Muscle of leg (tissue), 3 donors: ENCODE measurements at regions not wholly inside any gene's neighbourhood (a gene's known extent, or its start where the extent isn't known, plus 50 kb on each side); places are given as distances from the start of the nearest gene placed in this dataset.
A peak's percentile ranks its signal among the peaks of the same experiment; 100 is the strongest.

Experiments used
- DNase-seq: peaks from one replicate; pipeline ENCODE4 v3.0.0; 2013
- H3K27ac ChIP-seq: one replicate; pipeline ENCODE4 v1.5.1; 2013; ENCODE audit warnings: mild to moderate bottlenecking, low read length, control low read depth
- H3K27me3 ChIP-seq: one replicate; pipeline ENCODE4 v1.6.1; 2013; ENCODE audit warnings: low read length; ENCODE audit not compliant: control insufficient read depth, insufficient read depth
- H3K36me3 ChIP-seq: one replicate; pipeline ENCODE4 v1.6.1; 2013; ENCODE audit warnings: low read length; ENCODE audit not compliant: control insufficient read depth, insufficient read depth
- H3K4me1 ChIP-seq: one replicate; pipeline ENCODE4 v1.6.1; 2013; ENCODE audit warnings: low read length; ENCODE audit not compliant: control insufficient read depth, insufficient read depth
- H3K4me3 ChIP-seq: one replicate; pipeline ENCODE4 v1.5.1; 2013; ENCODE audit warnings: low read length, control low read depth
- H3K9me3 ChIP-seq: replicated peaks from 2 replicates; pipeline ENCODE4 v1.6.1; 2013; ENCODE audit warnings: low read depth, low read length; ENCODE audit not compliant: control insufficient read depth
- WGBS: methylation state at CpG from one replicate; pipeline ENCODE4 v1.1.5; 2013; ENCODE audit warnings: missing lambda C conversion rate; ENCODE audit not compliant: insufficient coverage; 5-methylcytosine and 5-hydroxymethylcytosine counted together

GRCh38 chr5:39560726-39561125 lies 135.9 kb upstream of the DAB2 start:
- no peaks in the 10 kb centered on the region for H3K9me3 ChIP-seq
- no peak overlapping the region for H3K27ac ChIP-seq
- no peaks in the 10 kb centered on the region for H3K27me3 ChIP-seq
- H3K36me3 ChIP-seq = no peaks in the 10 kb centered on the region
- H3K4me1 ChIP-seq = no peaks in the 10 kb centered on the region
- no peak for DNase-seq
- WGBS = no CpG with 5 or more reads among the region's 2 CpGs
- no peak overlapping the region for H3K4me3 ChIP-seq

GRCh38 chr5:39559923-39560322 lies 135.1 kb upstream of the DAB2 start:
- Histone ChIP-seq H3K36me3 (no peaks in the 10 kb centered on the region), H3K27ac (no peak overlapping the region), H3K4me1 (no peaks in the 10 kb centered on the region), H3K9me3 (no peaks in the 10 kb centered on the region), H3K27me3 (no peaks in the 10 kb centered on the region), H3K4me3 (no peak overlapping the region)
- no peak for DNase-seq
- WGBS = 15% methylated on average over 1 of the region's 2 CpGs

DNA sequence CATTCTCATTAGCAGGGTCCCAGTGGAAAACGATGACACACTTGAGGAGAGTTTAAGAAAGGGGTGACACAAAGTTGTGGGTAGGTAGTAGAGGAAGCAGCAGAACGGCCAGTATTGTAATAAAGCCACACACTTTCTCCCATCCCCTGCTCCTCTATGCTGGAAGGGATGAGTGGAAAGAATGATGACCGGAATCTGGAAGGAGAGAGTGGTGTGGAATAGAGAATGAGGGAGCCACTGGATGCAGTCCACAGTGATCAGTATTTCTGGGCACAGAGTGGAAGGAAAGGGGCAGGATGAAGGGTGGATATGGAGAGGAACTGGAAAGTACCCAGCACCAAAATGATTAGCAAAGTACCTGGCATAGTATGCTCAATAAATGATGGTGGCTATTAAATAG lies 133.8 kb upstream of the DAB2 start:
- no peaks in the 10 kb centered on the region for H3K4me1 ChIP-seq
- 40% methylated on average over 1 of the region's 3 CpGs for WGBS

DNA sequence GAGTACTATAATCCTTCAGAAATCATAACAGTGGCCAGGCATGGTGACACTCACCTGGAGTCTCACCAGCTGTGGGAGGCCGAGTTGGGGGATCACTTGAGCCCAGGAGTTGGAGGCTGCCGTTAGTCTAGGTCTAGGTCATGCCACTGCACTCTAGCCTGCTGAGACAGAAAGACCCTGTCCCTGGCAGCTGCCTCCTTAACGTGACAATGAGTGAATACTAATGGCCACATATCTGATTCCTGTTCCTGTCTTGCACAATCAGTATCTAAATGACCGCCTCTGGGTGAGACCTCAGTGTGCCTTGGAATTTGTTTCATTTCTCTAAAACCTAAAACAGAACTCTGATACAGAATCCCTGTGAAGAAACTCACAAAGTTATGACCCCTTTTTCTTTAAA lies 131.0 kb upstream of the DAB2 start:
- Histone ChIP-seq H3K36me3 (no peaks in the 10 kb centered on the region), H3K27me3 (no peaks in the 10 kb centered on the region), H3K4me1 (no peaks in the 10 kb centered on the region), H3K4me3 (no peak overlapping the region), H3K27ac (no peak overlapping the region), H3K9me3 (no peaks in the 10 kb centered on the region)
- no peak for DNase-seq
- 71% methylated on average over 4 of the region's 4 CpGs for WGBS

More for the DNA sequence above, 133.8 kb upstream of the DAB2 start:
- H3K36me3 ChIP-seq = no peaks in the 10 kb centered on the region
- H3K4me3 ChIP-seq = no peak overlapping the region
- no peak overlapping the region for H3K27ac ChIP-seq
- H3K9me3 ChIP-seq = no peaks in the 10 kb centered on the region
- no peaks in the 10 kb centered on the region for H3K27me3 ChIP-seq
- DNase-seq = peak; percentile 79

DNA sequence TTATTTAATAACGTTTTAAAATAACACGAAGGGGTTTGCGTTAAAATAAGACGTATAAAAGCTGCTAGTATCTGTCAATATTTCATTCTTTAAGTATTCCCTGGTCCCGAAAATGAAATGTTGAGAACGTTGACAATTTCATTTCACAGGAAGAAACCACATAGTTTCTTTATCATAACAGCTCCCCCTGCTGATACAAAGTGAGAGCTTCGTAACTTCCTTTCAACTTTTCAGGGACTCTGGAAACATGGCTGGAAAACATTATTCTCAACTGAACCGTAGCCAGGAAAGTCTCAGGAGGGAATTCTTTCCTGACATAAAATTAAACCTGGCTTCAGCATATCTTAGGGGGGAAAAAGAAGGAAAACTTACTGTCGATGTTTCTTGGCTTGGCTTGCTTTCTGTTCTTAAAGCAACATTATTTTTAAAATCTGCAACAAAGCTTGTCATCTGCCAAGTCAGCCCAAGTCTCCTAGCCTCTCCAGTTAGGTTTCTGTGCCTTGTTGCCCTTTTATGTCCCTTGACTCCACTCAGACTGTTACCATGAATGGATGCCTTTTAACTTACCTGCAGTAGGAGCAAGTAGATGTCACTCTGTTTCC lies 122.9 kb upstream of the DAB2 start:
- 0% methylated on average over 2 of the region's 9 CpGs for WGBS
- H3K4me3 ChIP-seq = no peak overlapping the region
- peak overlapping the region; percentile 18 for H3K27ac ChIP-seq
- no peaks in the 10 kb centered on the region for H3K36me3 ChIP-seq
- peaks cover 11% of the 10 kb centered on the region for H3K4me1 ChIP-seq
- H3K27me3 ChIP-seq = no peaks in the 10 kb centered on the region
- peak; percentile 99 for DNase-seq
- no peaks in the 10 kb centered on the region for H3K9me3 ChIP-seq

GRCh38 chr5:39544941-39545340 lies 120.2 kb upstream of the DAB2 start:
- no peaks in the 10 kb centered on the region for H3K36me3 ChIP-seq
- no CpG with 5 or more reads among the region's 3 CpGs for WGBS
- peak overlapping the region; percentile 11 for H3K27ac ChIP-seq
- DNase-seq = peak; percentile 68
- H3K27me3 ChIP-seq = no peaks in the 10 kb centered on the region
- H3K4me3 ChIP-seq = no peak overlapping the region
- H3K4me1 ChIP-seq = peaks cover 11% of the 10 kb centered on the region
- no peaks in the 10 kb centered on the region for H3K9me3 ChIP-seq

DNA sequence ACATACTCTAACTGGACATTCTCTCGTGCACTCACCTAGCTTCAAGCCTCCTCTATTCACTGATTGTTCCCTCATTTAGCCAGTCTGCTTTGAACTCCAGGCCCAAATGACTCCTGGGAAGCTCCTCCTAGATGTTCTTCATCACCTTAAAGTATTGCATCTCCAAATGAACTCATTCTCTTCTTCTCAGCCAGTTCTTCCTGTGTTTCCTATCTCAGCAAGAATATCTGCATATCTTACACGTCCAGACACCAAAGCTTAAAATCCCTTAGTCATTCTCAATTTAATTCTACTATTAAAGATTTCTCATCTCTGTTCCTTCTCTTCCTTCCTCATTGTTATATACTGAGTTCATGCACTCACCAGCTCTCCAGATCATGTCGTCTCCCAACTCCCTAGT lies 118.6 kb upstream of the DAB2 start:
- no peak for DNase-seq
- H3K4me1 ChIP-seq = peaks cover 8% of the 10 kb centered on the region
- peak overlapping the region; percentile 74 for H3K27ac ChIP-seq
- H3K9me3 ChIP-seq = no peaks in the 10 kb centered on the region
- WGBS = 53% methylated on average over 2 of the region's 3 CpGs
- H3K36me3 ChIP-seq = no peaks in the 10 kb centered on the region
- H3K4me3 ChIP-seq = no peak overlapping the region
- no peaks in the 10 kb centered on the region for H3K27me3 ChIP-seq

GRCh38 chr5:39542511-39543285 lies 117.9 kb upstream of the DAB2 start:
- Histone ChIP-seq H3K27me3 (no peaks in the 10 kb centered on the region), H3K9me3 (no peaks in the 10 kb centered on the region), H3K36me3 (no peaks in the 10 kb centered on the region), H3K4me1 (peaks cover 3% of the 10 kb centered on the region), H3K27ac (peak overlapping the region; percentile 74), H3K4me3 (no peak overlapping the region)
- DNase-seq = peak; percentile 73
- WGBS = 56% methylated on average over 1 of the region's 3 CpGs

- no peak overlapping the region for H3K27ac ChIP-seq
- H3K4me1 ChIP-seq = peaks cover 3% of the 10 kb centered on the region
- H3K4me3 ChIP-seq = no peak overlapping the region
- no peak for DNase-seq
- no peaks in the 10 kb centered on the region for H3K27me3 ChIP-seq
- no peaks in the 10 kb centered on the region for H3K36me3 ChIP-seq
- 94% methylated on average over 3 of the region's 5 CpGs for WGBS
- H3K9me3 ChIP-seq = no peaks in the 10 kb centered on the region
These were observed 117.1 kb upstream of the DAB2 start for GRCh38 chr5:39541920-39542319.

GRCh38 chr5:39539470-39539869 lies 114.7 kb upstream of the DAB2 start:
- Histone ChIP-seq H3K27ac (no peak overlapping the region), H3K9me3 (no peaks in the 10 kb centered on the region), H3K36me3 (no peaks in the 10 kb centered on the region), H3K27me3 (no peaks in the 10 kb centered on the region), H3K4me1 (no peaks in the 10 kb centered on the region), H3K4me3 (no peak overlapping the region)
- no CpG with 5 or more reads among the region's 3 CpGs for WGBS
- DNase-seq = no peak
